ENCODE measurements at regions not wholly inside any gene's neighbourhood (a gene's known extent, or its start where the extent isn't known, plus 50 kb on each side); places are given as distances from the start of the nearest gene placed in this dataset.

DNA sequence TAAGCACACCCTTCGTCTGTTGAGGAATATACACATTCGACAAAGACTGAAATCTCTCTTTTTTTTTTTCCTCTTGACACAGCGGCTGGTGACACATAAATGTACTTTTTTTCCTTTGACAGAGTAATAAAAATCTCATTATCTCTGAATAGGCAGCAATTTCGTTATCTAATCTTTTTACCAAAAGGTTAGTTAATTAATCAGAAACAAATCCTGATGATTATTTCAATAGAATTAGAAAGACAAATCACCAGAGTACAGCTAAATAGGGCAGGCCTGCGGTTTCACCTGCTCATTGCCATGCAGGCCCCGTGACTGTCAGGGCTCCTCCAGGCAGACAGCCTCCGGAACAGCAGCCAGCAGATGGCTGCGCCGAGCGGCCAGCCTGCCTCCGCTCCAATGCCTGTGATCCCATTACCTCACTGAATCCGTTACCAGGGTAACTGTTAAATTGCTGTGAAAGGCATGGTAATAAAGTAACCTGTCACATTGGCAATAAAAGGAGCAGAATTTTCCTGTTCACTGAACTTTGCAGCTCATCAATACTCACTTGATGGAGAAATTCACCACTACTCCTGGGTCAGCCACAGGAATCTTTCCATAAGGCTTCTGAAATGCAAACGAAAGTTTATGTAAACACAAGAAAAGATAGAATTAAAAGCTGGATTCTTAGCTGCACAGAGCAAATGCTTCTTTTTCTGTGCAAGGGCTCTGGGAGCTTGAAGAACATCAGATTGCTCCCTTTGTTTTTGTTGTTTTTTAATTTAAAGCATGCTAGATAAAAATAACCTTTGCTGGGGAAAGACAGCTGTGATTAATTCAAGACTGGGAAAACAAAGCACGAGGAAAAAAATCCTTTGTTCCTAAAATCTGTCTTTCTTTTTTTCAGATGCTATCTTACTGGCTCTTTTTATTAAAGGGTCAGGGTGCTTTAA is 666.4 kb upstream of the ZNF608 start (continued):
- 0 out of 2 replicates have a peak, but pooled peaks have one; percentile 13 for TF ChIP-seq BMI1 (IDR thresholded peaks at IDR 0.05; ENCODE audit: borderline replicate concordance)
- TF ChIP-seq POU2F2 (IDR thresholded peaks at IDR 0.05; ENCODE audit: borderline replicate concordance, low read depth, low read length), result no peak
- 0 out of 4 replicates have a peak, but pooled peaks have one; percentile 17 for TF ChIP-seq BHLHE40 (IDR thresholded peaks at IDR 0.05; ENCODE audit: borderline replicate concordance in 1 of 2, low read depth in 2 of 2, low read length in 1 of 2)

GRCh38 chr5:125413496-125414274 is 667.2 kb upstream of the ZNF608 start:
- Histone ChIP-seq H3K4me3 (no peak overlapping the region), H4K20me1 (ENCODE audit: control insufficient read depth, insufficient read depth) (no peaks in the 10 kb centered on the region), H3K4me1 (ENCODE audit: control insufficient read depth, insufficient read depth, low read length) (peaks cover 39% of the 10 kb centered on the region), H3K79me2 (ENCODE audit: control insufficient read depth, insufficient read depth, low read length) (no peaks in the 10 kb centered on the region), H3K9ac (ENCODE audit: control insufficient read depth, insufficient read depth, low read length) (no peak overlapping the region), H3K27ac (ENCODE audit: control insufficient read depth, insufficient read depth) (no peak overlapping the region), H3K4me2 (ENCODE audit: control insufficient read depth, insufficient read depth) (no peak overlapping the region), H3K27me3 (replicated peaks in 1 of 2; ENCODE audit: control insufficient read depth in 2 of 2, insufficient read depth in 2 of 2, low read length in 1 of 2) (no peaks in the 10 kb centered on the region), H3K36me3 (ENCODE audit: control insufficient read depth in 2 of 2, insufficient read depth in 2 of 2, low read length in 1 of 2) (no peaks in the 10 kb centered on the region), H3K9me3 (replicated peaks; ENCODE audit: control insufficient read depth, insufficient read depth, low read length) (no peaks in the 10 kb centered on the region; the same call in 2 of the 3 replicates), H2AFZ (ENCODE audit: control insufficient read depth, low read depth, low read length) (no peak overlapping the region)
- intact Hi-C loops (cut with micrococcal nuclease; ENCODE audit: unreplicated experiment), result loop anchor here (5.0 to 10.0 kb wide), 4 partner anchors 156 to 759 kb away; no protein-coding TSS in a partner anchor
- 84% methylated on average over 3 of the region's 3 CpGs for WGBS (ENCODE audit: insufficient coverage, insufficient replicate concordance, low lambda C conversion rate, missing lambda C conversion rate)
- SMC1A ChIA-PET (ENCODE audit: uncharacterized antibody, unreplicated experiment), result interaction anchor here (1.4 to 1.6 kb wide), 2 partner anchors 12 to 18 kb away, joined by 4 read pairs; no protein-coding TSS in a partner anchor
- no peak for ATAC-seq
- CTCF ChIA-PET, result interaction anchor here (0.6 to 1.1 kb wide), 4 partner anchors 8 to 47 kb away, joined by 3 to 6 read pairs (median 4); no protein-coding TSS in a partner anchor
- DNase-seq (ENCODE audit: low read depth, low spot score), result no peak
- POLR2A ChIA-PET, result interaction anchor here (0.7 kb wide), 1 partner anchor 322 kb away, joined by 4 read pairs; no protein-coding TSS in a partner anchor
- no peak for FAIRE-seq
- in situ Hi-C loops (cut with MboI), result loop anchor here (10.0 kb wide), 1 partner anchor 479 kb away; no protein-coding TSS in a partner anchor
- no peak for TF ChIP-seq ESRRA (IDR thresholded peaks at IDR 0.05; ENCODE audit: low read length)
- no peak for TF ChIP-seq LARP7 (IDR thresholded peaks at IDR 0.05)
- no peak for TF ChIP-seq CEBPB (IDR thresholded peaks at IDR 0.05; ENCODE audit: borderline replicate concordance in 1 of 2, low read depth in 2 of 2, low read length in 2 of 2)
- TF ChIP-seq BCL3 (IDR thresholded peaks at IDR 0.05; ENCODE audit: borderline replicate concordance, insufficient read depth, low read depth, low read length, poor library complexity, severe bottlenecking), result no peak
- no peak for TF ChIP-seq WRNIP1 (IDR thresholded peaks at IDR 0.05; ENCODE audit: borderline replicate concordance, low read depth, low read length)
- no TSS peak for BruUV-seq (replicated peaks)
- RAD21 ChIA-PET (ENCODE audit: unreplicated experiment), result no interaction called here

All from GM12878 (cell line).